ENCODE measurements at regions not wholly inside any gene's neighbourhood (a gene's known extent, or its start where the extent isn't known, plus 50 kb on each side); places are given as distances from the start of the nearest gene placed in this dataset.
A peak's percentile ranks its signal among the peaks of the same experiment; 100 is the strongest.

DNA sequence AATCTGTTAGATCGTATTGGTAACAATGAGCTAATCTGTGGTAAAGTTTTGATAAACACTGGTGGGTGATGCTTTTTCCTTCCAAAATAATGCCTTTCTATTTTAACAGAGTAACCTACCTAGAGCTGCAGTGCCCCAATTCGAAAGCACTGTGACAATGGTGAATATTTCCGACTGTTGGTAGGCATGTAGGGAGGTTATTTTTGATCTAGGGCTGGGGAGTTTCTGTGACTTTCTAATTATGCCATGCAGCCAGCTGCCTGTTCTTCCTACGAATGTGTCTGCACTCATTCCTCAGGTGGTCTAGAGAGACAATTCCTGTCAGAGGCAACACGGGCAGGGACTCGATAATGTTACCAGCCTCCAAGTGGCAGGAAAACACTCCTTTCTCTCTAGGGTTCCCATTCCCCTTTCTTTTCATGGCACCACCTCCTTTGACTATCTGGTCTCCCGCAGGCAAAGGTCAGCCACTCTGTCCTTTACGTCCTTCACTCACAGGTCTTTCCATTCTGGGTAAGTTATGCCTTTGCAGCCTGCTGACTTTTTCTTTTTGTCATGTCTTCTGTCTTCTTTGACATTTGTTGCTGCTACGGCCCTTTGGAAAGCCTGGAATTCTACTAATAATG lies 167.2 kb upstream of the MGAT5 start:
- no peak for DNase-seq (ENCODE audit: low read depth)

DNA sequence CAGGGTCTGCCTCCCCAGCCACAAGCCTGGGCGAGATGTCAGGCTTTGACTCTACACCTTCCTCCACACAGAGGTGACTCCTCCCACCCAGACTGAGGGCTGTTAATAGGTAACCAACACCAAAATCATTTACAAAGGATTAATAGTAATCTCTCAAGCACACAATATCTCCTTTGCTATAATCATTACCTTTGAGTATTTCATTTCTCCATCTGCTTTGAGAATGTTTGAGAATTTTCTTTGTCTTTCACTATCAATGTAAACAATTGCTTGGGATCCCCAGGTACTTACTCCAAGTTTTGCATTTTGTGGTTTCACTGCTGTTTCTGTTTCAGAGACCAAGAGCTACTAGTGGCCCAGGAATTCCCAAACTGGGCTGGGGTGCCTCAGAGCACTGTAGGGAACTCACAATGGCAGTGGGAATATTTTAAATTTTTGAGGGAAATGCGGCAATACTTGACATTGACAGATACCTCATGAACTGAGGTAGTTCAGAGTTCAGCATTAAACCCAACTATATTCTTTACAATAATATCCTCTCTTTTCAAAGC lies 166.4 kb upstream of the MGAT5 start:
- DNase-seq (ENCODE audit: low read depth) = no peak

- DNase-seq (ENCODE audit: low read depth) = no peak
These were observed 164.4 kb upstream of the MGAT5 start for GRCh38 chr2:134089454-134089853.

DNA sequence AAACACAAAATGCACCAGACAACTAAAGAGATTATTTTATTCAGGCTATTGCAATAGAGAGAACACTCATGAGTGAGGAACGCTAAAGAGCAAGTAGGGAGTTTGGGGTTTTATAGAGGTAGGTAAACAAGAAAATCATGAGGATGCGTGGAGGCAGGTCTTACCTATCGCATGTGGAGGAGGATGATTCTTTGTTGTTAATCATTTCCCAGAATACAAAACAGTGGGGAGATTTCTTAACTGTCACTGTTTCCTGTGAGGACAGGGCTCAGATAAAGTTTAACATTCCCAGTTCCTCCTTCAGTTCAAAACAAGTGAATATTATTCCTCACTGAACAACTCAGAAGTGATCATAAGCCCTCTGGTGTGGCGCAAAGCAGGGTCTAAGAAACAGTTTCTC lies 156.1 kb upstream of the MGAT5 start:
- no peak for DNase-seq (ENCODE audit: low read depth)

DNA sequence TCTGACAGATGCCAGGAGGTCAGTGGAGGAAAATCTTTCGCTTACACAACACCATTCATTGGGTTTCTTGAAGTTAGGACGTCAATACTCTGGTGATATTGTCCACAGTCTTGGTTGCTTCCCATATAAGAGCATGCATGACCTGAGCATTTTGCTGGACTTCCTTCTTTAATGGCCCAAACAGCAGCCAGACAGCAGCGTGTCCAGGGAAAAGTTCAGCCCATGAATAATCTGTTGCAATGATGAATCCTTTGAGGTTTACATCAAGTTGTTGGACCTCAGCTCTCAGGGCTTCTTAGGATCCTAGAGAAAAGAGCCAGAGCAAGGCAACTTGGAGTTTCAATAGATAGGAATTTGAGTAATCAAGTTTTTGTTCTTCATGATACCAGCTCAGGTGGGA lies 155.6 kb upstream of the MGAT5 start:
- no peak for DNase-seq (ENCODE audit: low read depth)

- DNase-seq (ENCODE audit: low read depth) = no peak
These were observed 154.6 kb upstream of the MGAT5 start for GRCh38 chr2:134099273-134099672.

- DNase-seq (ENCODE audit: low read depth) = no peak
These were observed 150.7 kb upstream of the MGAT5 start for GRCh38 chr2:134103196-134103595.

DNA sequence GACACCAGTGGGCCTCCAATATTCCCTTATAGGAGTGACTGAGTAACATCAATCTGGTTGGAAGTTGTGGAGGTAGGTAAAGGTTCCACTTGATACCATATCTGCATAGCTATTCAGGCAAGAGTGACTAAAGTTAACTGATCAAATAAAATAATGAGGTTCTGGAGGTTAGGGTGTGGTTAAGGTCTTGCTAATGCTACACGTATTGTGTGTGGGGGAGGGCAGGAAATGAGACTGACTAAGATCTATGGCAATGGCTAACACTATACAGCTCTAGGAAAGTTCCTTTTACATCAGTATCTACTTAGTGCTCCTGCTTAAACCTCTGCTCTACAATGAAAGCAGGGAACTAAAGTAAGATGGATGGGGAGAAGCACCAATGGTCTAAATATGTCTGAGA lies 149.1 kb upstream of the MGAT5 start:
- no peak for DNase-seq (ENCODE audit: low read depth)

- no peak for DNase-seq (ENCODE audit: low read depth)
These were observed 146.5 kb upstream of the MGAT5 start for GRCh38 chr2:134107402-134107801.

GRCh38 chr2:134108113-134108512 lies 145.8 kb upstream of the MGAT5 start:
- no peak for DNase-seq (ENCODE audit: low read depth)

GRCh38 chr2:134109246-134109645 lies 144.6 kb upstream of the MGAT5 start:
- DNase-seq (ENCODE audit: low read depth) = no peak

GRCh38 chr2:134109725-134110124 lies 144.1 kb upstream of the MGAT5 start:
- no peak for DNase-seq (ENCODE audit: low read depth)

GRCh38 chr2:134110532-134110931 lies 143.3 kb upstream of the MGAT5 start:
- DNase-seq (ENCODE audit: low read depth) = no peak

- no peak for DNase-seq (ENCODE audit: low read depth)
These were observed 136.2 kb upstream of the MGAT5 start for GRCh38 chr2:134117676-134118075.

- DNase-seq (ENCODE audit: low read depth) = peak; percentile 95
These were observed 135.4 kb upstream of the MGAT5 start for GRCh38 chr2:134118279-134119116.

GRCh38 chr2:134119117-134119712 lies 134.7 kb upstream of the MGAT5 start:
- DNase-seq (ENCODE audit: low read depth) = no peak

- peak; percentile 77 for DNase-seq (ENCODE audit: low read depth)
These were observed 134.0 kb upstream of the MGAT5 start for GRCh38 chr2:134119713-134120405.

DNA sequence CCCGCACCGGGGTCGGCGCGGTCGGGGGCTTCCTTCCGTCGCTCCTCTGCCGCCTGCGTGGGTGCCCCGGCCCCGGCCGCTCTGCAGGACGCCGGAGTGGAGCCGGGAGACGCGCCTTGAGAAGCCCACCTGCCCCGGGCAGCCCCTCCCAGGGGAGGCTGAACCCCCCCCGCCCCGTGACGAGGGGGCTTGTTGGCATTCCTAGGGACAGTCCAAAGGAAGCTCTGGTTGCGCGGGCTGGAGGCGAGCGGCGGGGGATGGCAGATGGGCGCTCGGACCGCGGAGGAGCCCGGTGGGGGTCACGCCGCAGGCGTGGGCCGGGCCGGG lies 133.5 kb upstream of the MGAT5 start:
- DNase-seq (ENCODE audit: low read depth) = no peak

GRCh38 chr2:134120733-134121630 lies 132.9 kb upstream of the MGAT5 start:
- DNase-seq (ENCODE audit: low read depth) = no peak

- DNase-seq (ENCODE audit: low read depth) = no peak
These were observed 131.3 kb upstream of the MGAT5 start for GRCh38 chr2:134122610-134123009.

- no peak for DNase-seq (ENCODE audit: low read depth)
These were observed 130.5 kb upstream of the MGAT5 start for GRCh38 chr2:134123332-134123731.

All from HS-5 (cell line).